GM12874 (cell line): ENCODE measurements at regions not wholly inside any gene's neighbourhood (a gene's known extent, or its start where the extent isn't known, plus 50 kb on each side); places are given as distances from the start of the nearest gene placed in this dataset.

Experiments used
- CTCF ChIP-seq: IDR thresholded peaks from 2 replicates; pipeline ENCODE4 v1.5.1; 2011; ENCODE audit warnings: low read depth, mild to moderate bottlenecking, control low read depth, low read length, moderate library complexity; ENCODE audit not compliant: insufficient read depth

DNA sequence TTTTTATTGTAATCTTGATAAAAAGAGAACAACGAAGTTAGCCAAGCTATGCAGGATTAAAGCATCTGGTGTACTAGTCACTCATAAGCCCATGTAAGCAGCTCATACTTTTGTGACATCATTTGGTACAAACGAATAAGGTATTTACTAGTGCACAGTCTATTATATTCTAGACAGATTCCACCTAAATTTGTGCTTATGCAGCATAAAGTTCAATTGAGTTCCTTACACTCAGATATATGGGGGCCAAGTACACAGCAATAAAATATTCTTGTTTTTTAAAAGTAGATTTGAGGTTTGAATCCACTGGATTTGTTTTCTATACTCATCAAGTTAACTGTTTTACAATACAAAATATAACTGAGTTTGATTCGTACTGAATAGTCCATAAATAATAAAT, 1621.2 kb downstream of the MAT2B start:
- no peak for TF ChIP-seq CTCF

- TF ChIP-seq CTCF, result no peak
Observed at GRCh38 chr5:165127941-165128340, 1622.5 kb downstream of the MAT2B start.

DNA sequence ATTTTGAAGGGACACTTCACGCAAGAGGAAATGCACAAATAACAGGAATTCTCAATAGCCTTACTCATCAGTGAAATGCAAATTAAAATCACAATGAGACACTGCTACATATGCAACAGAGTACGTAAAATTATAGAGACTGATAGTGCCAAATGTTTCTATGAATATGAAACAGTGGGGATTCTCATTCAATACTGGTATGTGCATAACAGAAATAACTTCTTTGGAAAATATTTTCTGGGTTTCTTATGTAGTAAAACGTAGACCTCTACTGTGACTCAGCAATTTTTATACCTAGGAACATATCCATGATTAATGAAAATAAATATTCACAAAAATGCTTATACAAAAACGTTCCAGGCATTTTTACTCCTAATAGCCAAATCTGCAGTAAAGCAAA, 1625.2 kb downstream of the MAT2B start:
- no peak for TF ChIP-seq CTCF

DNA sequence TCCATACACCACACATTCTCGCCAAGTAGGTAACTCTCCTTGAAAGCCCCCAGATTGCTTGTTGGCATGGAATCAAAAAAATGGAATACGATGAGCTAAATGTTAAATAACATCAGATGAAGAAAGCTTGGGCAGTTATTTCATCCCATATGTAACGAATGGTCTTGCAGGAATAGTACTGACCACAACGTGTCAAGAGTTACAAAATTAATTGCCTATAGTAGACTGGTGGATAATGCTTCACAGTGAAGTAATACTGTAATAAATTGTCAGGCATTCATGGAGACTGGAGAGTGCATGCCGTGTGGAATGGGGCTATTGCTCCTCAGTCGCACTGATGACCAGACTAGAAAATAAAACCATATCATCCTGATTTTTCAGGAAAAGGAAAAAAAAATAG, 1628.7 kb downstream of the MAT2B start:
- TF ChIP-seq CTCF, result no peak

DNA sequence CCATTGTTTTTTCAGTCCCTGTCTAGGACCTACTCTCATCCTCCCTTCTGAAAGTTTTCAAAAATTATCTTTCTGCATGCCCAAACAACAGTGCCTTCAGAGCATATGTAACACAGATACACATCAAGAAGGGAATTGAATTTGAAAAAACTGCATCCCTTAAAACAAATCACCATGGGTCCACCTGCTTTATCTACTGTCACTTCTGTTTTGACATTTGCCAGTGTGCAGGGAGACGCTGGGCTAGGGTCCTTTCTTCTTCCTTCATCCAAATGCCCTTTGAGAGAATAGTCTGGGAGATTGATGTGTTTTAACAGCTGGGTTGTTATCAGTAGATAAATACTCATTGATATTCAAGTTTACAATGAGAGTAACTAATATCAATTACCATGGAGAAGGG, 1630.1 kb downstream of the MAT2B start:
- no peak for TF ChIP-seq CTCF

DNA sequence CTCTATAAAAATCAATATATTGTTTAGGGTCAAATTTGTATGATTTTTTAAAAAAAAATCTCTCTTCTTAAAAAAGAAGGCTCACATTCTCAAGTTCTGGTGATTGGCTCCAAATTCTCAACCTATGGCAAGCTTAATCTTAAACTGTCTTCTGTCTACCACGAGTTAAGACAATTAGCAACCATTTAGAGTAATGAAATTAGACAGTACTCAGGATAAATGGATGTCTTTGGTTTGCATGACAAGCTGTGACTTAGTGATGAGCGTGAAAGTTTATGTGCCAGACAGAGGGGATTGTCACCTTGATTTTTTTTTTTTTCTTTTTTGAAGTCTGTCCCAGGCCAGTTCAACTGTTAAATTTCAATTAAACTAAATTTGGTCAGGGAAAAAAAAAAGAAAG, 1632.3 kb downstream of the MAT2B start:
- TF ChIP-seq CTCF, result no peak

GRCh38 chr5:165138236-165138635, 1632.8 kb downstream of the MAT2B start:
- no peak for TF ChIP-seq CTCF

DNA sequence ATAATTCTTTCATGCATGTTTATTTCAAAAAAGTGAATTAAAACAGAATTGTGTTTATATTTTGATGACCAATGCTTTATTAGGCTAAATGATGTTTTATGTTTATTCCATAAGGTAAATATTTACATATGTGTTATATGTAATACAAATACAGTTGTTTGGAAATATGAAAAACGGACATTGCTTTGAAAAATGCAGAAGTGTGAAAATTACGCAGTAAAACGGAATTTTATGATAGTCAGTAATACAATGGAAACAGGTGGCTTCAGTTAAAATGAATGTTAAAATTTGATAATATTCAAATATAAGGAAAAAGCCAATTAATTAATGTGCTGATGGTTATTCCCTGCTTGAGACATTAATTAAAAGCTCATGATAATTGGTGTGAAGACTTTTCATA, 1633.8 kb downstream of the MAT2B start:
- no peak for TF ChIP-seq CTCF
